ENCODE measurements at regions not wholly inside any gene's neighbourhood (a gene's known extent, or its start where the extent isn't known, plus 50 kb on each side); places are given as distances from the start of the nearest gene placed in this dataset.

- TF ChIP-seq SIN3A (IDR thresholded peaks at IDR 0.05; ENCODE audit: borderline replicate concordance, insufficient read depth, low read length) (no peak), FOXP2 (optimal IDR thresholded peaks at IDR 0.05; ENCODE audit: borderline replicate concordance, extremely low read depth, extremely low read length, insufficient read depth) (no peak)
Observed at GRCh38 chr2:107338059-107338458, 452.1 kb upstream of the ST6GAL2 start.

GRCh38 chr2:107338571-107338970 lies 452.6 kb upstream of the ST6GAL2 start:
- TF ChIP-seq SIN3A (IDR thresholded peaks at IDR 0.05; ENCODE audit: borderline replicate concordance, insufficient read depth, low read length) (no peak), POLR2AphosphoS5 (IDR thresholded peaks at IDR 0.05; ENCODE audit: low read depth, low read length) (no peak), FOXP2 (optimal IDR thresholded peaks at IDR 0.05; ENCODE audit: borderline replicate concordance, extremely low read depth, extremely low read length, insufficient read depth) (no peak), REST (IDR thresholded peaks at IDR 0.05; ENCODE audit: insufficient read depth in 1 of 2, low read depth in 2 of 2, low read length in 2 of 2) (no peak), TAF1 (IDR thresholded peaks at IDR 0.05; ENCODE audit: borderline replicate concordance, insufficient read depth, low read length) (no peak)

- no peak for TF ChIP-seq TAF1 (IDR thresholded peaks at IDR 0.05; ENCODE audit: borderline replicate concordance, insufficient read depth, low read length)
- no peak for TF ChIP-seq FOXP2 (optimal IDR thresholded peaks at IDR 0.05; ENCODE audit: borderline replicate concordance, extremely low read depth, extremely low read length, insufficient read depth)
- no peak for TF ChIP-seq REST (IDR thresholded peaks at IDR 0.05; ENCODE audit: insufficient read depth in 1 of 2, low read depth in 2 of 2, low read length in 2 of 2)
- TF ChIP-seq POLR2AphosphoS5 (IDR thresholded peaks at IDR 0.05; ENCODE audit: low read depth, low read length) = no peak
- no peak for TF ChIP-seq SIN3A (IDR thresholded peaks at IDR 0.05; ENCODE audit: borderline replicate concordance, insufficient read depth, low read length)
Observed at GRCh38 chr2:107340955-107341354, 455.0 kb upstream of the ST6GAL2 start.

- no peak for TF ChIP-seq REST (IDR thresholded peaks at IDR 0.05; ENCODE audit: insufficient read depth in 1 of 2, low read depth in 2 of 2, low read length in 2 of 2)
- TF ChIP-seq TAF1 (IDR thresholded peaks at IDR 0.05; ENCODE audit: borderline replicate concordance, insufficient read depth, low read length) = no peak
- TF ChIP-seq SIN3A (IDR thresholded peaks at IDR 0.05; ENCODE audit: borderline replicate concordance, insufficient read depth, low read length) = no peak
- TF ChIP-seq FOXP2 (optimal IDR thresholded peaks at IDR 0.05; ENCODE audit: borderline replicate concordance, extremely low read depth, extremely low read length, insufficient read depth) = no peak
- TF ChIP-seq POLR2AphosphoS5 (IDR thresholded peaks at IDR 0.05; ENCODE audit: low read depth, low read length) = no peak
Observed at GRCh38 chr2:107349329-107349728, 463.4 kb upstream of the ST6GAL2 start.

GRCh38 chr2:107354175-107354574 lies 468.2 kb upstream of the ST6GAL2 start:
- no peak for TF ChIP-seq FOXP2 (optimal IDR thresholded peaks at IDR 0.05; ENCODE audit: borderline replicate concordance, extremely low read depth, extremely low read length, insufficient read depth)
- no peak for TF ChIP-seq REST (IDR thresholded peaks at IDR 0.05; ENCODE audit: insufficient read depth in 1 of 2, low read depth in 2 of 2, low read length in 2 of 2)
- no peak for TF ChIP-seq TAF1 (IDR thresholded peaks at IDR 0.05; ENCODE audit: borderline replicate concordance, insufficient read depth, low read length)
- TF ChIP-seq SIN3A (IDR thresholded peaks at IDR 0.05; ENCODE audit: borderline replicate concordance, insufficient read depth, low read length) = no peak
- no peak for TF ChIP-seq POLR2AphosphoS5 (IDR thresholded peaks at IDR 0.05; ENCODE audit: low read depth, low read length)
